GM21367 (cell line): ENCODE measurements at regions not wholly inside any gene's neighbourhood (a gene's known extent, or its start where the extent isn't known, plus 50 kb on each side); places are given as distances from the start of the nearest gene placed in this dataset.

ENCODE experiments used
- ATAC-seq: cut with Tn5 transposase; IDR thresholded peaks from one replicate; pipeline ENCODE4 v1.9.1; 2021; ENCODE audit not compliant: unreplicated experiment

DNA sequence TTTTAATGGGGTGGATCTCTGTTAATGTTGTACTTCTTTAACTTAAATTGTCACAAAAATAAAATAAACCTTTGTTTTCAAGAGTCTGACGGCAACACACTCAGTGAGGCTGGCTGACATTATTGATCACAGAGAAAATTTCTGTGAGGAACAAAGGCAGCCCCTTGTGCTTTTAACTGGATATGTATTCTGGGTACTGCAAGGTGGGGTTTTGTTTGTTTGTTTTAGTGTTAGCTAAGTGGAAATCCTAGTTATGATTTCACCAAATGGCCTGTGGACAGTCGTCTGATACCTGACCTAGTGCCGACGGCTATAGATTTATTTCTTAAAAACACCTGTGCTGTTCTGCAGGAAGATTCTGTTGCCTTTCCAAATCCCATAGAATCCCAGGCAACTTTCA is 1329.5 kb upstream of the ZEB2 start:
- no peak for ATAC-seq

DNA sequence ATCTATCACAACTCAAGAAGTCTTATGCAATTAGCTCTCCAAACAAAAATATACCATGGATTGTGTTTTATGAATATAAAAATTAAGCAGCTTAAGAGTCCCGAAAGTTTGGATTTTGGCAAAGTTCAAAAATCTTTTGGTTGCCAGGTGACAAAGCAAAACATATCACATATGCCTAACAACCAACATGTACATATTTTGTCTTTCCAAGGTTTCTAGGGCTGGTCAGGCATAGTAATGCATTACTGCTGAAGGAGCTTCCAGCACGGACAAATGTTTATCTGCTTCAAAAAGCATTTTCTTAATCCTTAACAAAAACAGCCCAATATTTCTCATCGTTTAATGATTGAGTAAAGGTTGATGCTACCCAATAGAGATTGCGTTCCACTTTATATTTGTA is 1327.1 kb upstream of the ZEB2 start:
- ATAC-seq: no peak

- no peak for ATAC-seq
Measured at GRCh38 chr2:145845923-145846322, 1326.0 kb upstream of the ZEB2 start.

DNA sequence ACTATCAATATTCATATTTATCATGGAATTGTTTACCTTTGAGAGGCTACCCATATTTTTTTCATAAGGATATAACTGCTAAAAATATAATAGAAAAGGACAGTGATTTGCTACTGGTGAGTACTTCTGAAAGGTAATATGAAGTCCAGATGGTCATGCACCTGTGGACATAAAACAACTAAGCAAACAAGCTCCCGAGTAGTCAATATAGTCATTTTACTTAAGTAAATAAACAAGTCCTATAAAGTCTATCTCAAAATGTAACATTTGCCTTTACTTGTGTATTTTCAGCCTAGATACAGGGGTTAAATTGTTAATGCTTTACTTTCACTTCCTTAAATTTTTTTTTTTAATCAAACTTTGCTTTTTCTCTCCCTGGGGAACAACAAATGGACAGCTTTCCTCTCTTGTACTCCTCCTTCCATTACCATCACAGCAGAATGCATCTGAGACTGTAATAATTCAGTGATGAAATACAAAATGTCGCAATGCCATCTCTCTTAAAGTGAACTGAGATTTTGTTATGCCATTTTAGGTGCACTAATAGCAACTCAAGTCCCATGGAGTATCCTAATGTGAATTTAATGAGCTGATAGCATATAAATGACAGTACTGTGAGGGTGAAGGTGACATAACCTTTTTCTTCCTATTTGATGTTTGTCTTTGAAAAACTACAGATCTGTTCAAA is 1325.4 kb upstream of the ZEB2 start:
- ATAC-seq: no peak

GRCh38 chr2:145841973-145842372 is 1322.1 kb upstream of the ZEB2 start:
- ATAC-seq: no peak

DNA sequence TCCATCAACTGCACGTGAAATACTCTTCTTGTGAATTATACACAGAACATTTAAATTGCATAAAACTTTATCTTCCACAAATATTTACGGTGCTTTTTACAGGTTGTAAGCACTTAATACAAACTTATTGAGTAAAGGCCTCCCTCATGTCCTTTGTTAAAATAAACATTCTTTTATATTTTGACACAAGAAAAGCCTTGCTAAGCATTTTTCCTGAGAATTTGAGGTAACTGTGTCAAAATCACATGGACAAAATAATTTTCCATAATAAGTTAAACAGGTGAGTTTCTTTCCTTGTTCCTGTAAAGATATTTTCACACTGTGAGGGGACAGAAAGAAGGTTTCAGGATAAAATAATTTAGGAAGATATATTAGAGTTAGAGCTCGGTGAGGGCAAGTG is 1317.1 kb upstream of the ZEB2 start:
- ATAC-seq: no peak

- no peak for ATAC-seq
Measured at GRCh38 chr2:145835665-145836064, 1315.7 kb upstream of the ZEB2 start.

GRCh38 chr2:145832681-145833080 is 1312.8 kb upstream of the ZEB2 start:
- no peak for ATAC-seq

DNA sequence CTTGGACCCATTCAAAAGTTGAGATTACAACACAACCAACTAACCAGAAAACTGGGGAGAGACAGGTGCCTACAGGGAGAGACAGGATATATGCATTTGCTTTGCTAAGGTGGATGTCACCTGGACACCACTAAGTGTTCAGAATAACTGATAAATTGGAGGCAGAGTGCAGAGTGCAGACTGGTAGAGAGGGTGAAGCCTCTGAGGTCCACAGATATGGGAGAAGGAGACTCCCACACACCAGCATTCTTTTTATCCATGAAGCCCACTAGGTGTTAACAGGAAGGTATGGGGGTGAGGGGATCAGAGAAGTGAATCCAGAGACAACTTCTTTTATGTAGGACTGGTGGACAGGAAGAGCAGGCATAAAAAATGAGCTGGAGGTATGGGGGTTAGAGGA is 1310.0 kb upstream of the ZEB2 start:
- ATAC-seq: no peak

DNA sequence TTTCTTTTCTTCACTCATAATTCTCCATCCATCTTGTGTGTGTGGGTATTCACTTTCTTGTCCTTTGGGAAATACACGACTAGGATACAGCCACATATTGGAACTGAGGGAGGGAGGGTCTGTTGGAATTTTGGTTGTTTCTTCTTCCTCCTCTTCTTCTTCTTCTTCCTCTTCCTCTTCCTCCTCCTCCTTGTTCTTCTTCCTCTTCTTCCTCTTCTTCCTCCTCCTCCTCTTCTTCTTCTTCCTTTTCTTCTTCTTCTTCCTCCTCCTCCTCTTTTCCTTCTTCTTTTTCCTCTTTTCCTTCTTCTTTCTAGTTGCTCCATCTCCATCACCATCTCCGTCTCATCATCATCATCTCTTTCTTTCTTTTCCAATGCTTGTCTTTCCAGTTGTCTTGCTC is 1307.3 kb upstream of the ZEB2 start:
- ATAC-seq: no peak

DNA sequence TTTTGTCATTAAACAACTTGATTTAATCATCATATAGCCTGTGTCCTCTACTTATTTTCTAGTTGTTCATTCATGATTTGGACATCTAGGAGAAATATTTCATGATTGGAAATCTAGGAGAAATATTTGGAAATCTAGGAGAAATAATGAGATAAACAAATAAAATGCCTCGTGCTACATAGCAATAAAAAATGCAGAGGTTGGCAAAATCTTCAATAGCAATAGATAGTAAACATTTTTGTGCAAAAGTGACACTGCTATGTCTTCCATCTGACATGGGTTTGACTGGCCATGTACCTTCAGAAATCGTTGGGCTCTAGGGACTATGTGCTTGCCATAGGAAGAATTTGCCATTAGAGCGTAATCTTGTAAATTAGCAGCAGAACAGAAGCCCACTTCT is 1304.5 kb upstream of the ZEB2 start:
- ATAC-seq: no peak

- no peak for ATAC-seq
Measured at GRCh38 chr2:145822892-145823534, 1303.1 kb upstream of the ZEB2 start.

DNA sequence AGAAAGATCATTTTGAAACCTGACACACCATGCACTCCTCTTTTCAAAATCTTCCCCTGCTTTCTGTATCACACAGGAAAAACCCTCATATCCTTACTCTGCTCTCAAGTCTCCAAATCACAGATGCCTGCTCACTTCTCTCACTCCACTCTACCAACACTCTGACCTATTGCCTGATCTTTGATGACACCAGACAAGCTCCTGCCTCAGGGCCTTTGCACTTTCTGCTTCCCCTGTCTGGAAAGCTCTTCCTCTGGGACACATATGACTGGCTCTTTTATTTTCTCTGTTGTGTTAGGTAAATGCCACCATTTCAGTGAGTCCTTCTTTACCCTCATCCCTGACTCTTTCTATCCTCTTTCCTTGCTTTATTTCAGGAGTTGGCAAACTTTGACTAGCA is 1300.7 kb upstream of the ZEB2 start:
- ATAC-seq: no peak

GRCh38 chr2:145818890-145819504 is 1299.1 kb upstream of the ZEB2 start:
- ATAC-seq: no peak

- no peak for ATAC-seq
Measured at GRCh38 chr2:145815933-145816332, 1296.0 kb upstream of the ZEB2 start.

DNA sequence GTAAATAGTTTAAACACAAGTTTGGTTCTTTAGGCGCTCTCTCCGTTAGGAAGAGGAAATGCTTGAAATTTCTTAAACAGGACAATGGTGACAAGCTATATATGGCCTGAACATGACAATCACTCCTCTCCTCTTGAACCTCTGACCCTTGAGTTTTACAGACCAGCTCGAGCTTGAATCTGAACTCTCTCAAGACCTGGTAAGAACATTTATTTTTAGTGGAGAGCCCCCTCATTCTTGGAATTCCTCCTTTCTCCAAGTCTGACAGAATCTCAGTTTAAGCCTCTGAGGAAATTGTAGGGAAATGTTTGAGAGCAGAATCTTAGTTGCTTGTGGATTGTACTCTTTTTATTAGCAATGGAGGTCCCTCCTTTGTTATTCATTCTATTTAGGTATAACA is 1293.6 kb upstream of the ZEB2 start:
- ATAC-seq: no peak

DNA sequence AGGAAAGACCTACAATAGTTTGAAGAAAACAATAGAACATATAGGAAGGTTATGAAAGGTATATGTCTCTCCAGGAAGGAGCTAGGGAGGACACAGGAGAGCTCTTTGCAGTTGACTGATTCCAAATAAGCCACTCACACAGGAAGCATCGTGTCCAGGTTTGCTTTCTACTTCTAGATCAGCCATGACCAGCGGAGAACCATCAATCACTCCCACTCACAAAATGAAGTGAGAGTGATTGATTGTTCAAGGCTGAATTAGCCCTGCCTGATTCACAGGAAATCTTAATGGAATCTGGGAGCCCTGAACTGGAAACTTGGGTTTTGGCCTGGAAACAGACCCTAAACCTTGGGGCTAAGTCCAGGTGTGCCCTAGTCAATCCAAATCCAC is 1292.2 kb upstream of the ZEB2 start:
- ATAC-seq: no peak

GRCh38 chr2:145811276-145812164 is 1291.6 kb upstream of the ZEB2 start:
- ATAC-seq: no peak

- no peak for ATAC-seq
Measured at GRCh38 chr2:145807968-145808367, 1288.0 kb upstream of the ZEB2 start.

DNA sequence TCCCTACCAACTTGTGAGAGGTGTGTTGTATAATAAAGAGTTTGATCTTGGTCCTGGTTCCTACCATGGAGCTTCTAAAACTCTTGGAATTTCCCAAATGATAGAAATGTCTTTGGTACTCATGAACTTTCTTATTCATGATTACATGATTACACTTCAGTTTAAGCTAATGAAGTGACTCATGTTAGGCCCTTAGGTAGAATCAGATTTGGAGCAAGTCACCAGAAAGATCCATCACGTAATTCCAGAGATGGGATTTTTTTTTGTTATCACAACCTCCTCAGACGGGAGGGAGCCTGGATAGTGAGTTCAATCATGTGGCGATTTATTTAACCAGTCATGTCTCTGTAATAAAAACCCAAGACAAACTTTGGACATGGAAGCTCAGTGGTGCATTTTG is 1287.6 kb upstream of the ZEB2 start:
- ATAC-seq: no peak

DNA sequence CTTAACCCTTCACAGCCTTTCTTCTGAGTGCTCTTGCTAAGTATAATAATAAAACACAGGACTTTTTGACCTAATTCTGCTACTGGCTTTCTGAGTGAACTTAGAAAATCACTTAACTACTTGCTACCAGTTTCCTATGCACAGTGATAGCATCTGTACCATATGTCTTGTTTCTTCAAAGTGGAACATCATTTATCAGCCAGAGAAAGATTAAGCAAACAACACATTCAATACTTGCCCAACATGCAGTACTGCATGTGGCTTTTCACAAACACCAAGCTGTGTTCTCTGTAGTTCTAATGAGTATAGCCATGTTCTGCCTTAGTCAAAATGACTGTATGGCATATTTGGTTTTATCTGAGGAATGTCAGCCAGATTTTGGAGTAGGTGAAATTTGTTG is 1286.6 kb upstream of the ZEB2 start:
- ATAC-seq: no peak

GRCh38 chr2:145802133-145802532 is 1282.2 kb upstream of the ZEB2 start:
- ATAC-seq: no peak
